Heart right ventricle (tissue), 16 donors: ENCODE measurements at regions not wholly inside any gene's neighbourhood (a gene's known extent, or its start where the extent isn't known, plus 50 kb on each side); places are given as distances from the start of the nearest gene placed in this dataset.

Source experiments
- ATAC-seq, 8 donors: fragments of 200-7000 bp; cut with Tn5 transposase; one replicate each; pipeline ENCODE4 v1.9.1; 2020; ENCODE audit warnings: mild to moderate bottlenecking in 8 of 8, moderate library complexity in 8 of 8, moderate number of reproducible peaks in 1 of 8
- DNase-seq, 2 donors: peaks; one replicate each; pipeline ENCODE4 v3.0.0-alpha.2; 2020
- H3K27ac ChIP-seq, 10 donors: fragments of 200-600 bp; sonication (generic) in 2 of 10; one replicate each; pipeline versions ENCODE4 v1.5.0 to v1.8.0; 2020 to 2022; ENCODE audit warnings: mild to moderate bottlenecking in 3 of 10
- H3K27me3 ChIP-seq, 7 donors: fragments of 200-600 bp; one replicate each; pipeline ENCODE4 v1.8.0; 2021 to 2022; ENCODE audit warnings: mild to moderate bottlenecking in 2 of 7
- H3K36me3 ChIP-seq, 9 donors: fragments of 200-600 bp; sonication (generic) in 1 of 9; one replicate each; pipeline versions ENCODE4 v1.5.0 to v1.8.0; 2020 to 2022; ENCODE audit warnings: mild to moderate bottlenecking in 2 of 9
- H3K4me1 ChIP-seq, 9 donors: fragments of 200-600 bp; sonication (generic) in 1 of 9; one replicate each; pipeline versions ENCODE4 v1.5.0 to v1.8.0; 2020 to 2022; ENCODE audit warnings: mild to moderate bottlenecking in 4 of 9
- H3K4me3 ChIP-seq, 10 donors: fragments of 200-600 bp; sonication (generic) in 2 of 10; one replicate each; pipeline versions ENCODE4 v1.5.0 to v1.8.0; 2020 to 2022; ENCODE audit warnings: mild to moderate bottlenecking in 7 of 10, moderate library complexity in 2 of 10
- H3K9me3 ChIP-seq, 11 donors: fragments of 200-600 bp in 10 of 11; sonication (generic) in 2 of 11; one replicate each; pipeline versions ENCODE4 v1.5.0 to v1.8.0; 2013 to 2022; ENCODE audit warnings: mild to moderate bottlenecking in 2 of 11, control low read depth in 1 of 11, moderate library complexity in 1 of 11
- WGBS, 2 donors: extraction: QIAGEN DNeasy Blood & Tissue Kit; methylation state at CpG; one replicate each; pipeline ENCODE4 v1.1.7; 2013; ENCODE audit warnings: inconsistent platforms in 1 of 2; 5-methylcytosine and 5-hydroxymethylcytosine counted together
- intact Hi-C, 10 donors: fragments of 100-400 bp; cut with DNase I; formaldehyde crosslinking; loops; one replicate each; pipeline versions ENCODE4 v1.11.1 to v1.14.2; 2022
- TF ChIP-seq, protein P1 (sequence below), 9 donors: fragments of 200-600 bp; sonication (generic) in 2 of 9; IDR thresholded peaks; one replicate each; pipeline versions ENCODE4 v1.5.0 to v1.8.0; 2021 to 2022; ENCODE audit warnings: antibody characterized with exemption in 9 of 9, mild to moderate bottlenecking in 5 of 9, moderate library complexity in 1 of 9
- donor health status: Arrhythmogenic right ventricular cardiomyopathy.
- donor health status: ischemic (EF 13 %, LVEDD 7.1; RV severe dilation, severe dysfunction).
- donor health status: healthy with polysubstance abuse.
- donor health status: DM: no; HTN: yes; CAD: no.
- donor health status: DM: no; HTN: no; CAD: no.
- donor health status: ischemic (EF 25% LVEDD 6.9; RV normal size, moderate dysfunction).
- donor health status: ischemic (EF 25% LVEDD 5.7; RV mildly dilated, moderate dysfunction).
- donor health status: healthy.
- donor health status: DM: yes; HTN: yes; CAD: no.
- donor health status: Ischemic cardiomyopathy.
- donor health status: ischemic (EF 35%, LVEDD 5.7; RV mildly dilated, moderate dysfunction).
- donor health status: nonischemic (EF 11% LVEDD 7.7; RV severe dilation, severe dysfunction).
- donor health status: DM: yes; HTN: yes; CAD: no.
- donor health status: PGD.
- donor health status: ischemic (EF 29% LVEDD 5.4; RV normal size, mild dysfunction).
- donor health status: nonischemic (EF 23%, LVEDD 6.1; RV moderate dilation, normal function).

DNA sequence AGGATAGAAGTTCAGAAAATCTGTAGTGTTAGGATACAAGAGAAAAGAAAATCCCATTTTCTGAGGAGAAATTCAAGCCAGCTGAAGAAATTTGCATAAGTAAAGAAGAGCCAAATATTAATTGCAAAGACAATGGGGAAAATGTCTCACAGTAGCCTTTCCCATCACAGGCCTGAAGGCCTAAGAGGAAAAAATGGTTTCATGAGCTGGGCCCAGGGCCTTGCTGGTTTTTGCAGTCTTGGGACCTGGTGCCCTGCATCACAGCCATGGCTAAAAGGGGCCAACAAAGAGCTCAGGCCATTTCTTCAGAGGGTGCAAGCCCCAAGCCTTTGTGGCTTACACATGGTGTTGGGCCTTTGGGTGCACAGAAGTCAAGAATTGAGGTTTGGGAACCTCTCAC, 413.6 kb upstream of the CYRIA start:
- Histone ChIP-seq H3K4me3 (no peak overlapping the region), H3K4me1 (peaks cover 0 to 8% (median 0%) of the 10 kb centered on the region in 9 donors)

DNA sequence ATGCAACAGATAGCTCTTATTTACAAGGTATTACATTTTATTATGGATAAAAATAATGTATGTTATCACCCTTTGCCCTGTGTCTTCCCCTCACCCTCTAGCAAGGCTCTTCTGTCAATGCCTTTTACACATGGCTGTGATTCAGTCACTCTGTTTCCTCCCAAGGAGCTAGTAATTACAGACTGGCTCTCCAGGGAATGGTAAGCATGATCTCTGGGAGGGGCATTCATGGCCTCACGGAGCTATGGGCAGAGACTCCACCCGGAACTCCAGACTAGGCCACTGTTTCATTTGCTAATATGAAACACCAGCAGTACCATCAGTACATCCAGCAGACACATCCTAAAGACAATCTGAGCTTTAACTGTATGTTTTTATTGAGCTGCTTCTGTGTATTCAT, 410.9 kb upstream of the CYRIA start:
- ATAC-seq: peak in 4 of 8 donors; percentile 23 to 49 (median 36)

More for the DNA sequence above, 413.6 kb upstream of the CYRIA start:
- DNase-seq (no peak), ATAC-seq (no peak)
- peaks cover 0 to 26% (median 0%) of the 10 kb centered on the region in 11 donors for H3K9me3 ChIP-seq
- TF ChIP-seq, protein P1, sequence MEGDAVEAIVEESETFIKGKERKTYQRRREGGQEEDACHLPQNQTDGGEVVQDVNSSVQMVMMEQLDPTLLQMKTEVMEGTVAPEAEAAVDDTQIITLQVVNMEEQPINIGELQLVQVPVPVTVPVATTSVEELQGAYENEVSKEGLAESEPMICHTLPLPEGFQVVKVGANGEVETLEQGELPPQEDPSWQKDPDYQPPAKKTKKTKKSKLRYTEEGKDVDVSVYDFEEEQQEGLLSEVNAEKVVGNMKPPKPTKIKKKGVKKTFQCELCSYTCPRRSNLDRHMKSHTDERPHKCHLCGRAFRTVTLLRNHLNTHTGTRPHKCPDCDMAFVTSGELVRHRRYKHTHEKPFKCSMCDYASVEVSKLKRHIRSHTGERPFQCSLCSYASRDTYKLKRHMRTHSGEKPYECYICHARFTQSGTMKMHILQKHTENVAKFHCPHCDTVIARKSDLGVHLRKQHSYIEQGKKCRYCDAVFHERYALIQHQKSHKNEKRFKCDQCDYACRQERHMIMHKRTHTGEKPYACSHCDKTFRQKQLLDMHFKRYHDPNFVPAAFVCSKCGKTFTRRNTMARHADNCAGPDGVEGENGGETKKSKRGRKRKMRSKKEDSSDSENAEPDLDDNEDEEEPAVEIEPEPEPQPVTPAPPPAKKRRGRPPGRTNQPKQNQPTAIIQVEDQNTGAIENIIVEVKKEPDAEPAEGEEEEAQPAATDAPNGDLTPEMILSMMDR (IDR thresholded peaks at IDR 0.05): no peak
- H3K36me3 ChIP-seq: no peaks in the 10 kb centered on the region
- no peaks in the 10 kb centered on the region for H3K27me3 ChIP-seq
- H3K27ac ChIP-seq: no peak overlapping the region
- intact Hi-C loops: no loop called here

DNA sequence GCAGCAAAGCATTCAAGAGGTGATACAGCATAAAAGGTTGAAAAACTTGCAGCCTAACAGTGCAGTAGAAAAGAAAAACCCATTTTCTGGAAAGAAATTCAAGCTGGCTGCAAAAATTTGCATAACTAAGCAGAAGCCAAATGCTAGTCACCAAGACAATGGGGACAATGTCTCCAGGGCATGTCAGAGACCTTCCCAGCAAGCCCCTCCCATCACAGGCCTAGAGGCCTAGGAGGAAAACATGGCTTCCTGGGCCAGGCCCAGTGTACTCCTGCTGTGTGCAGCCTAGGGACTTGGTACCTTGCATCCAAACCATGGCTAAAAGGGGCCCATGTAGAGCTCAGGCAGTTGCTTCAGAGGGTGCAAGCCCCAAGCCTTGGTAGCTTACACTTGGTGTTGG, 405.1 kb upstream of the CYRIA start:
- H3K4me1 ChIP-seq: no peaks in the 10 kb centered on the region
- H3K36me3 ChIP-seq: no peaks in the 10 kb centered on the region
- TF ChIP-seq, protein P1 (IDR thresholded peaks at IDR 0.05): no peak
- no peak overlapping the region for H3K4me3 ChIP-seq
- H3K27me3 ChIP-seq: no peaks in the 10 kb centered on the region
- intact Hi-C loops: no loop called here
- ATAC-seq (no peak), DNase-seq (no peak)
- H3K9me3 ChIP-seq: no peaks in the 10 kb centered on the region
- H3K27ac ChIP-seq: no peak overlapping the region

More for the DNA sequence above, 410.9 kb upstream of the CYRIA start:
- WGBS, 2 donors: 30 to 51% methylated on average over 2 of the region's 2 CpGs
- intact Hi-C loops: no loop called here
- no peak overlapping the region for H3K27ac ChIP-seq
- no peaks in the 10 kb centered on the region for H3K27me3 ChIP-seq
- no peak for DNase-seq
- H3K4me1 ChIP-seq: peaks cover 0 to 8% (median 0%) of the 10 kb centered on the region in 9 donors
- peaks cover 0 to 26% (median 0%) of the 10 kb centered on the region in 11 donors for H3K9me3 ChIP-seq
- H3K4me3 ChIP-seq: no peak overlapping the region
- TF ChIP-seq, protein P1 (IDR thresholded peaks at IDR 0.05): no peak
- no peaks in the 10 kb centered on the region for H3K36me3 ChIP-seq

DNA sequence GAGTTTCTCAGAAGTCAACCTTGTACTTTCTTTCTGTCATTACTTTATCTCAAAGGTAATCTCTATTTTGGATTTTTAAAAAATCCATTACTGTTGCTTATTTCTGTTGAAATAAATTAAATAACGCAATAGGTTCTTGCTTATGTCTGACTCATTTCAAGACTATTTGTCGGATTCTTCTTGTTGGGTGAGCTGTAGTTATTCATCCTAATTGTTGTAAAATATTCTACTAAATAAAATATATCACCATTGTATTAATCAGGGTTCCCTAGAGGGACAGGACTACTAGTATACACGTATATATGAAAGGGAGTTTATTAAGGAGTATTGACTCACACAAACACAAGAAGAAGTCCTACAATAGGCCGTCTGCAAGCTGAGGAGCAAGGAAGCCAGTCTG, 403.9 kb upstream of the CYRIA start:
- no peaks in the 10 kb centered on the region for H3K4me1 ChIP-seq
- H3K36me3 ChIP-seq: no peaks in the 10 kb centered on the region
- WGBS, 2 donors: 91% methylated on average over 4 of the region's 4 CpGs
- no peak for ATAC-seq
- DNase-seq: no peak
- intact Hi-C loops: no loop called here
- H3K27me3 ChIP-seq: no peaks in the 10 kb centered on the region
- H3K27ac ChIP-seq: no peak overlapping the region
- no peak overlapping the region for H3K4me3 ChIP-seq
- TF ChIP-seq, protein P1 (IDR thresholded peaks at IDR 0.05): no peak
- no peaks in the 10 kb centered on the region for H3K9me3 ChIP-seq

DNA sequence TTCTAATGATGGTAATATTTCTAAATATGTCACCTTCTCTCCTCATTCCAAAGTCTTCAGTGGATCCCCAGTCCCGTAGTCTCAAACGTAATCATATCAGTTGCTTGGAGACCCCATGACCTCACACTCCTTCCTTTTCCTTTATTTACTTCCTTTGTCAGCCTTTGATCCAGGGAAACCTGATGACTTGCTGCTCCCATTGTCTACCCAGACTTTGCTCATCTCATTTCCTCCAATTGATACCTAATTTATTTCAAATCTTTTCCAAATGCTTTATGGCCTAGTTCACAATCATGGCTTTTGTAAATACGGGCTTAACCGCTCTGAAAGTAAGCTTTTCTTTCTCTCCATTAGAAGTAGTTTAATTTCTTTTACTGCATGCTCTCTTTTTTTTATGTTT, 402.4 kb upstream of the CYRIA start:
- no peaks in the 10 kb centered on the region for H3K27me3 ChIP-seq
- no peak for DNase-seq
- TF ChIP-seq, protein P1 (IDR thresholded peaks at IDR 0.05): no peak
- no peak for ATAC-seq
- H3K9me3 ChIP-seq: no peaks in the 10 kb centered on the region
- H3K27ac ChIP-seq: no peak overlapping the region
- intact Hi-C loops: no loop called here
- no peaks in the 10 kb centered on the region for H3K4me1 ChIP-seq
- H3K36me3 ChIP-seq: no peaks in the 10 kb centered on the region
- WGBS, 2 donors: 58 to 73% methylated on average over 4 of the region's 4 CpGs
- no peak overlapping the region for H3K4me3 ChIP-seq
